AG04449 (cell line): ENCODE measurements at regions not wholly inside any gene's neighbourhood (a gene's known extent, or its start where the extent isn't known, plus 50 kb on each side); places are given as distances from the start of the nearest gene placed in this dataset.
"Not testable (repeated sequence)": the region's sequence is repeated elsewhere in the genome, so short reads cannot be mapped to it uniquely, and the experiment has no call there.

Experiments used
- CTCF ChIA-PET: fragments of 350-600 bp; formaldehyde crosslinking; extraction: SDS; loops from one replicate; lab custom pipeline; 2021; ENCODE audit warnings: antibody characterized with exemption; lab: Yijun Ruan, JAX
- POLR2A ChIA-PET: fragments of 400-600, 350-600 bp; formaldehyde crosslinking; extraction: SDS; loops from one replicate; lab custom pipeline; 2020; ENCODE audit warnings: antibody characterized with exemption, inconsistent platforms; lab: Yijun Ruan, JAX
- DNase-seq: peaks from one replicate; pipeline ENCODE4 v3.0.0-alpha.2; 2010; ENCODE audit warnings: low read depth, low spot score
- H3K4me3 ChIP-seq: 2 replicates; pipeline ENCODE4 v1.5.1; 2011; ENCODE audit warnings: low read depth, mild to moderate bottlenecking, control low read depth, low read length
- TF ChIP-seq, protein P1 (sequence below): IDR thresholded peaks from one replicate; pipeline ENCODE4 v1.5.1; 2011; ENCODE audit warnings: mild to moderate bottlenecking, moderate library complexity, low read length, control low read depth, inconsistent platforms; ENCODE audit not compliant: insufficient read depth; ENCODE audit errors: missing control alignments

DNA sequence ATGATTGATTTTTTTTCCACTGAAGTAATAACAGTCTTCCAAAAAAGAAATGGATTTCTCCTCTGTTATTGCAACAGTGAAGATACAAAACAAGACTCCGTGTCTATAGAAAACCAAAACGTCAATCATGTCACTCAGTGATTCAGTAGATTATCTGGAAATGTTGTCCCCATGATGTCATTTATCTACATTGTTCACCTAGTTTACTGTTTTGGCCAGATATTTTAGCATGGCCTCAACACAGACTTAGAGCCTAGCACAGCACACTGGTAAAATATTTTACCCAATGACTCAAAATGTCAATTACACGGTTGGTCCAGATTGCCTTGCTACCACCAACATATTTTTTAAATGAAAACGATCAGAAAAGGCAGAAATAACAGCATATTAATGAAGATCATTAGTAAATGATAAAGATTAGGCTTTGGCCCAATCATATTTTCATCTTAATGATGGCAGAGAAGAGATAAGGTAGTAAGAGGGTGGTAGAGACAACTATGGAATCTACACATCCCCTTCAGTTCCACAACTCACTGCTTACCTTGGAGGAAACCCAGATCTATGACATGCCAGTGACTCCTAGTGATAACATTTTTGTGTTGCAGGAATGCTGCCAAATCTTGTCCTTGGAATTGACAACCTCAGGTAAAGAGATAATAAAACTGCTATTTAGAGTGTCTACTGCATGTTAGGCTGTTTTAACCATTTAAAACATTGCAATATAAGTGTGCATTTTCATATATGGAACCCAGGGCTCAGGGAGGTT lies 347.7 kb upstream of the ARPP21 start:
- no peak for DNase-seq
- TF ChIP-seq, protein P1, sequence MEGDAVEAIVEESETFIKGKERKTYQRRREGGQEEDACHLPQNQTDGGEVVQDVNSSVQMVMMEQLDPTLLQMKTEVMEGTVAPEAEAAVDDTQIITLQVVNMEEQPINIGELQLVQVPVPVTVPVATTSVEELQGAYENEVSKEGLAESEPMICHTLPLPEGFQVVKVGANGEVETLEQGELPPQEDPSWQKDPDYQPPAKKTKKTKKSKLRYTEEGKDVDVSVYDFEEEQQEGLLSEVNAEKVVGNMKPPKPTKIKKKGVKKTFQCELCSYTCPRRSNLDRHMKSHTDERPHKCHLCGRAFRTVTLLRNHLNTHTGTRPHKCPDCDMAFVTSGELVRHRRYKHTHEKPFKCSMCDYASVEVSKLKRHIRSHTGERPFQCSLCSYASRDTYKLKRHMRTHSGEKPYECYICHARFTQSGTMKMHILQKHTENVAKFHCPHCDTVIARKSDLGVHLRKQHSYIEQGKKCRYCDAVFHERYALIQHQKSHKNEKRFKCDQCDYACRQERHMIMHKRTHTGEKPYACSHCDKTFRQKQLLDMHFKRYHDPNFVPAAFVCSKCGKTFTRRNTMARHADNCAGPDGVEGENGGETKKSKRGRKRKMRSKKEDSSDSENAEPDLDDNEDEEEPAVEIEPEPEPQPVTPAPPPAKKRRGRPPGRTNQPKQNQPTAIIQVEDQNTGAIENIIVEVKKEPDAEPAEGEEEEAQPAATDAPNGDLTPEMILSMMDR: no peak
- POLR2A ChIA-PET: no interaction called here
- H3K4me3 ChIP-seq: no peak overlapping the region
- CTCF ChIA-PET: no interaction called here

DNA sequence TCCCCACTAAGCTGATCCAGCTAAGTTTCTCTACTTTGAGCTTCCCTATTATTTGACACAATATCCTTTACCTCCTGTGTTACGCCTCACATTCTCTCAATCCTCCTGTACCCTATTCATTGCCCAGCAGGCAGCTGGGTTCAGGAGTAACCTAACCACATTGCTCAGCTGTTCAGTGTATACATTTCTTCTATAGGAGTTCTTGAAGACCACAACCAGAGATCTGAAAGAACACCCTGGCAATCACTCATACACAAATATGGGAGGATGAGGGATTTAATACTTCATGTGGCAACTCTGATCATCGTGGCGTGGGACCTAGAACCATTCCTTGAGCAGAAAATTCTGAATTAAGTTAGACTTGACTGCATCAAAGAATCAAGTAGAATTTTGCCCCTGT lies 346.8 kb upstream of the ARPP21 start:
- TF ChIP-seq, protein P1: no peak
- POLR2A ChIA-PET: no interaction called here
- DNase-seq: no peak
- no peak overlapping the region for H3K4me3 ChIP-seq
- CTCF ChIA-PET: no interaction called here

DNA sequence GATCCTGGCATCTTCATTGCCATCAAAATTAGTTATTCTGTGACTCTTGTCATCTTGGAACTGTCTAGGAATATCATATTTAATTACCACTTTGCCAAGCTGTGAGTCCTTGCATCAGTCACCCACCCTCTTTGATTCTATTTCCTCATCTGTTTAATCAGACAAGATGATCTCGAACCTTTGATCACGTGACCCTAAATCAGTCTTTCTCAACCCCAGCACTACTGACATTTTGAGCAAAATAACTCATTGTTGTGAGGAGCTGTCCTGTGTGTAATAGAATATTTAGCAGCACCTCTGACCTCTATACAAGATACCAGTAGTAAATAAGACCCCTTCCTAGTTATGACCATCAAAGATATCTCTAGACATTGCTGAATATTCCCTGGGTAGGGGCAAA lies 343.4 kb upstream of the ARPP21 start:
- ChIA-PET POLR2A (no interaction called here), CTCF (no interaction called here)
- no peak overlapping the region for H3K4me3 ChIP-seq
- DNase-seq: no peak
- TF ChIP-seq, protein P1: no peak

DNA sequence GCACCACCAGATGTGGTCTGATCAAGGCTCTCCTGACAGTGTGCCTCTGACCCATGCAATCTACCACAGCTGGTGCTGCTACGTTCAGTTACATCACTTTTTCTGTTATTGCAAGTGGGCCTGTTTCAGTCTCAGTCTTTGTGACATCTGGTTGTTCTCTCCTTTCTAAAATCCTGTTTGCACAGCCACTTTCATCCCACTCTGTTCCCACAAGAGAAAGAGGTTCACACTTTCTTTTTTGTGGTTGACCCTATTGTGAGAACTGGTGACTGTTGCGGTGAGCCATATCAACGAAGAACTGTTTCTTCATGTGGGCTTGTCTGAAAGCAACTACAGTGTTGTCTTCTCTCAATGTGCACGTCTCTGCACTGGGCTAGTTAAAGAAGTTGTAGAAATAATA lies 342.8 kb upstream of the ARPP21 start:
- ChIA-PET POLR2A (no interaction called here), CTCF (no interaction called here)
- H3K4me3 ChIP-seq: no peak overlapping the region
- TF ChIP-seq, protein P1: no peak
- no peak for DNase-seq

DNA sequence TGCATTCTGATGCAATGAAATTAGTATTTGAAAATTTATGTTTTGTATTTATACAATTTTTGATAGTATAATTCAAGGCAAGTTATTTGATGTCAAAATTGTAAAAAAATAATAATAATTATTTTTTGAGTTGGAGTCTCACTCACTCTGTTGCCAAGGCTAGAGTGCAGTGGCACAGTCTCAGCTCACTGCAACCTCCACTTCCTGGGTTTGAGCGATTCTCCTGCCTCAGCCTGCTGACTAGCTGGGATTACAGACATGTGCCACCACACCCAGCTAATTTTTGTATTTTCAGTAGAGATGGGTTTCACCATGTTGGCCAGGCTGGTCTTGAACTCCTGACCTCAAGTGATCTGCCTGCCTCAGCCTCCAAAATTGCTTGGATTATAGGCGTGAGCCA lies 342.4 kb upstream of the ARPP21 start:
- POLR2A ChIA-PET, CTCF ChIA-PET, DNase-seq, H3K4me3 ChIP-seq: not testable (repeated sequence)

DNA sequence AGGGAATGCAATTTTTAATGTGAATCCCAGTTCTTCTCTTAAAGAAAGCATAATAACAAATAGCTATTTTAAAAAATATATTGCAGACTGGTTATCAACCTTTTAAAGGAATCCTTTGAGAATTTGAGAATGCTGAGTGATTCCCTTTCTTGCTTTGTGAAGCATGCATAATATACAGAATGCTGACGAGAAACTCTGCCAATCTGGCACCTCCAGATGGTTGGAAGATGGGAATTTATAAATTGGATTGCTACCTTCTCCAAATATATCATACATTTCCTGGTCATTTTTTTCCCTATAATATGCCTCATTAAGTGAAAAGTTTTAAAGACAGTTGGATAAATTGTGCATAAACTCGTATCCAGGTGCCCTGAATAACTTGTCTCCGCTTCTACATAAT lies 333.9 kb upstream of the ARPP21 start:
- TF ChIP-seq, protein P1: no peak
- H3K4me3 ChIP-seq: no peak overlapping the region
- DNase-seq: no peak
- POLR2A ChIA-PET: no interaction called here
- CTCF ChIA-PET: no interaction called here

DNA sequence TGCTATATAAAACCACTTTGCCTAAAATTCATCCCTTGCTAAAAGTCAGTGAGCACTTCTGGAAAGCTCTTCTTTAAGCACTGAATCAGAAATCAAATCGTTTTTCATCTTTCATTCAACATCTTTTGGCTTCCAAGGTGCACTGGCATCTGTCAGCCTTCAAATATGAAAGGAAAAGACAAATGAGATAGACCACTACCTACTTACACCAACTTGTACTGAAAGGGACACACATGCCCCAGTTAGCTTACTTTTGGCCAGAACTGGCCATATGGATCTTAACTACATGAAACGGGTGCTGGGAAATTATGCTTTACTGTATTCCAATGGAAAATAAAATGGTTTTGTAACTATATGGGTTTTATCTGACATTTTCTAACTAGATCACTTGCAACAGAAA lies 332.0 kb upstream of the ARPP21 start:
- DNase-seq: no peak
- POLR2A ChIA-PET: no interaction called here
- no peak overlapping the region for H3K4me3 ChIP-seq
- CTCF ChIA-PET: no interaction called here
- TF ChIP-seq, protein P1: no peak

DNA sequence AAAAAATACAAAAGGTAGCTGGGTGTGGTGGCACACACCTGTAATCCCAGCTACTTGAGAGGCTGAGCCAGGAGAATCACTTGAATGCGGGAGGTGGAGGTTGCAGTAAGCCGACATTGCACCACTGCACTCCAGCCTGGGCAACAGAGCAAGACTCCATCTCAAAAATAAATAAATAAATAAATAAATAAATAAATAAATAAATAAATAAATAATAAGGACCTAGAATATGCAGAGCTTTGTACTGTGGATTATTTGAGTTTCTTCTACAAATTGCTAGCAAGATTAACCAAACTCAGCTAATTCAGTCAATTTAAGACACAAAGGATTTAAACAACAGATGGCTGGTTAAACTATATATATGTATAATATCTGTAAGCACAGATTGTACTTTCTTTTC lies 322.5 kb upstream of the ARPP21 start:
- CTCF ChIA-PET, H3K4me3 ChIP-seq, POLR2A ChIA-PET: not testable (repeated sequence)

More for the DNA sequence above, 322.5 kb upstream of the ARPP21 start:
- DNase-seq: not testable (repeated sequence)
